ENCODE measurements at regions not wholly inside any gene's neighbourhood (a gene's known extent, or its start where the extent isn't known, plus 50 kb on each side); places are given as distances from the start of the nearest gene placed in this dataset.

DNA sequence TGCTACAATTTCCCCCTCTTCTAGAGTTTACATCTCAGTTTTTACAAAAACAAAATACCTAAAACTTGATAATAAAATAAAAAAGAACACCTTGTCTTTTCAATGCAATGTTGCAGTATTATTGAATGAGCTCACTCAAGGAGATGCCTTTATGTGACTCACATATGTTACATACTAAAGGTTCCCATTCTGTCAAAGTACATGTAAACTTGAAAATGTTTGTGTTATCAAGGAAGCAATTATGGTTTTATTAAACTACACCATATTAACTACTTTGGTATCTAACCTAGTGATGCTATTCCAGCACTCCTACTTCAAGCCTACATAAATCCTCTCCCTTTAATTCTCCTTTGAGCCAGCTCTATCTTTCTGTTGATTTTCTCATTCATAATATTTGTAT is 658.3 kb downstream of the PTPRC start:
- FAIRE-seq (no peak), DNase-seq (ENCODE audit: low read depth, low spot score) (no peak), ATAC-seq (no peak)
- Histone ChIP-seq H3K4me3 (no peak overlapping the region), H3K4me1 (ENCODE audit: control insufficient read depth, insufficient read depth, low read length) (no peaks in the 10 kb centered on the region), H3K36me3 (ENCODE audit: control insufficient read depth in 2 of 2, insufficient read depth in 2 of 2, low read length in 1 of 2) (no peaks in the 10 kb centered on the region), H3K79me2 (ENCODE audit: control insufficient read depth, insufficient read depth, low read length) (no peaks in the 10 kb centered on the region), H3K27ac (ENCODE audit: control insufficient read depth, insufficient read depth) (no peak overlapping the region), H2AFZ (ENCODE audit: control insufficient read depth, low read depth, low read length) (no peak overlapping the region), H3K9me3 (replicated peaks; ENCODE audit: control insufficient read depth, insufficient read depth, low read length) (no peaks in the 10 kb centered on the region), H3K4me2 (ENCODE audit: control insufficient read depth, insufficient read depth) (no peak overlapping the region), H3K9ac (ENCODE audit: control insufficient read depth, insufficient read depth, low read length) (no peak overlapping the region), H3K27me3 (replicated peaks in 1 of 2; ENCODE audit: control insufficient read depth in 2 of 2, insufficient read depth in 2 of 2, low read length in 1 of 2) (no peaks in the 10 kb centered on the region), H4K20me1 (ENCODE audit: control insufficient read depth, insufficient read depth) (no peaks in the 10 kb centered on the region; the same call in 1 of the 2 replicates)
- SMC1A ChIA-PET (ENCODE audit: uncharacterized antibody, unreplicated experiment): interaction anchor here (0.5 kb wide), 1 partner anchor 137 kb away, joined by 5 read pairs; no protein-coding TSS in a partner anchor
- RAD21 ChIA-PET (ENCODE audit: unreplicated experiment): no interaction called here
- intact Hi-C loops (cut with micrococcal nuclease; ENCODE audit: unreplicated experiment) (no loop called here), in situ Hi-C loops (cut with MboI) (no loop called here)
- POLR2A ChIA-PET: no interaction called here
- BruUV-seq (replicated peaks): no TSS peak
- no peak for TF ChIP-seq SUPT20H (IDR thresholded peaks at IDR 0.05; ENCODE audit: borderline replicate concordance, control insufficient read depth, low read depth, low read length)
- no peak for TF ChIP-seq MEF2B (IDR thresholded peaks at IDR 0.05; ENCODE audit: partially characterized antibody, poor library complexity, severe bottlenecking)
- CTCF ChIA-PET: interaction anchor here (1.2 kb wide), 1 partner anchor 107 kb away, joined by 3 read pairs; no protein-coding TSS in a partner anchor

DNA sequence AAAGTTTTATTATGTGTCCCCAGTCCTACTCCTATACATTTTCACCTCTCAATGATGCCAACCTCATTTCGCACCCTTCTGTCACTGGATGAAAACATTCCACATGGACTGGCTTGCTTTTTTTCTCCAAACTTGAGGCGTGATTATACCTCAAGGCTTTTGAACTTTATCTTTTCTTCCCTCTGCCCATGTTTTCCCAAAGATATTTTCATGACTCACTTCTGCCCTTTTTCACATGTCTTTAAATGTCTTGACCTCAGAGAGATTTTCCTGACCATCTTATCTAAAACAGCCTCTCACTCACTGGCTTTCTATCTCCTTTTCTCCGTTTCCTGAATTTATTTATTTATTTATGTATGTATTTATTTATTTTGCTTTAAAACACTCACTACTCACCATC is 659.0 kb downstream of the PTPRC start:
- ChIA-PET SMC1A (ENCODE audit: uncharacterized antibody, unreplicated experiment) (no interaction called here), CTCF (no interaction called here), RAD21 (ENCODE audit: unreplicated experiment) (no interaction called here), POLR2A (no interaction called here)
- Histone ChIP-seq H3K27ac (ENCODE audit: control insufficient read depth, insufficient read depth) (no peak overlapping the region), H3K79me2 (ENCODE audit: control insufficient read depth, insufficient read depth, low read length) (no peaks in the 10 kb centered on the region), H3K36me3 (ENCODE audit: control insufficient read depth in 2 of 2, insufficient read depth in 2 of 2, low read length in 1 of 2) (no peaks in the 10 kb centered on the region), H3K9ac (ENCODE audit: control insufficient read depth, insufficient read depth, low read length) (no peak overlapping the region), H3K27me3 (replicated peaks in 1 of 2; ENCODE audit: control insufficient read depth in 2 of 2, insufficient read depth in 2 of 2, low read length in 1 of 2) (no peaks in the 10 kb centered on the region), H3K4me3 (no peak overlapping the region), H2AFZ (ENCODE audit: control insufficient read depth, low read depth, low read length) (no peak overlapping the region), H3K4me1 (ENCODE audit: control insufficient read depth, insufficient read depth, low read length) (no peaks in the 10 kb centered on the region), H4K20me1 (ENCODE audit: control insufficient read depth, insufficient read depth) (no peaks in the 10 kb centered on the region; the same call in 1 of the 2 replicates), H3K4me2 (ENCODE audit: control insufficient read depth, insufficient read depth) (no peak overlapping the region), H3K9me3 (replicated peaks; ENCODE audit: control insufficient read depth, insufficient read depth, low read length) (no peaks in the 10 kb centered on the region)
- BruUV-seq (replicated peaks): no TSS peak
- in situ Hi-C loops (cut with MboI) (no loop called here), intact Hi-C loops (cut with micrococcal nuclease; ENCODE audit: unreplicated experiment) (no loop called here)
- 5% methylated on average over 3 of the region's 3 CpGs for WGBS (ENCODE audit: insufficient coverage, insufficient replicate concordance, low lambda C conversion rate, missing lambda C conversion rate)
- FAIRE-seq: no peak
- DNase-seq (ENCODE audit: low read depth, low spot score): no peak
- no peak for ATAC-seq
- TF ChIP-seq KAT2A (conservative IDR thresholded peaks at IDR 0.05; ENCODE audit: control insufficient read depth, low read depth, low read length) (no peak), ASH2L (IDR thresholded peaks at IDR 0.05; ENCODE audit: borderline replicate concordance, low read depth) (no peak), PBX3 (IDR thresholded peaks at IDR 0.05; ENCODE audit: insufficient replicate concordance, low read depth, low read length) (no peak), CREM (IDR thresholded peaks at IDR 0.05; ENCODE audit: low read depth) (no peak), ZNF687 (IDR thresholded peaks at IDR 0.05) (no peak), TCF12 (IDR thresholded peaks at IDR 0.05; ENCODE audit: low read depth, low read length) (no peak), MEF2B (IDR thresholded peaks at IDR 0.05; ENCODE audit: partially characterized antibody, poor library complexity, severe bottlenecking) (no peak)
